GM13976 (cell line): ENCODE measurements at regions not wholly inside any gene's neighbourhood (a gene's known extent, or its start where the extent isn't known, plus 50 kb on each side); places are given as distances from the start of the nearest gene placed in this dataset.

ENCODE experiments used
- DNase-seq: peaks from one replicate; pipeline ENCODE4 v3.0.0; 2012; ENCODE audit warnings: low spot score
- in situ Hi-C: fragments of 300-500 bp; cut with MboI; formaldehyde crosslinking; loops from one replicate; pipeline ENCODE4 v1.12.0; 2022; ENCODE audit warnings: low sequenced_read_pairs, mixed read lengths, inconsistent platforms; ENCODE audit not compliant: unreplicated experiment
- TF ChIP-seq, protein P1 (sequence below): IDR thresholded peaks from 2 replicates; pipeline ENCODE4 v1.5.1; 2012; ENCODE audit warnings: borderline replicate concordance, mild to moderate bottlenecking; ENCODE audit not compliant: insufficient read depth; ENCODE audit errors: extremely low read depth, missing control alignments, control extremely low read depth

DNA sequence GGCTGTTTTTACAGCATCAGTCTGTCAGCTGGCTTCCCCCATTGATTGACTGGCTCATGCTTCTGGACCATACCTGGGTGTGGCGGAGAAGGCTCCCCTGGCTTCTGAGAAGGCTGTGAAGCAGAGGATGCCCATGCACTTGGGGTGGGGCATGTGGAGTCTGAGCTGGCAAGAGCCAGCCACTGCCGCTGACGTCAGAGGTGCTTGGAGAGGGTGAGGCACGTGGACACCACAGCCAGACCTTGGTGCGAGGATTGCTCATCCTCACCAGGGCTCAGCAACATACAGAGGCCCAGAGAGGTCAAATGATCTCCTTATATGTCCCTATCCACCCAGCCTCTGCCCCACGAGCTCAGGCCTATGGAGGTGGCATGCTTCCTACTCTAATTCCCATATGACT, 211.2 kb upstream of the PMEPA1 start:
- TF ChIP-seq, protein P1, sequence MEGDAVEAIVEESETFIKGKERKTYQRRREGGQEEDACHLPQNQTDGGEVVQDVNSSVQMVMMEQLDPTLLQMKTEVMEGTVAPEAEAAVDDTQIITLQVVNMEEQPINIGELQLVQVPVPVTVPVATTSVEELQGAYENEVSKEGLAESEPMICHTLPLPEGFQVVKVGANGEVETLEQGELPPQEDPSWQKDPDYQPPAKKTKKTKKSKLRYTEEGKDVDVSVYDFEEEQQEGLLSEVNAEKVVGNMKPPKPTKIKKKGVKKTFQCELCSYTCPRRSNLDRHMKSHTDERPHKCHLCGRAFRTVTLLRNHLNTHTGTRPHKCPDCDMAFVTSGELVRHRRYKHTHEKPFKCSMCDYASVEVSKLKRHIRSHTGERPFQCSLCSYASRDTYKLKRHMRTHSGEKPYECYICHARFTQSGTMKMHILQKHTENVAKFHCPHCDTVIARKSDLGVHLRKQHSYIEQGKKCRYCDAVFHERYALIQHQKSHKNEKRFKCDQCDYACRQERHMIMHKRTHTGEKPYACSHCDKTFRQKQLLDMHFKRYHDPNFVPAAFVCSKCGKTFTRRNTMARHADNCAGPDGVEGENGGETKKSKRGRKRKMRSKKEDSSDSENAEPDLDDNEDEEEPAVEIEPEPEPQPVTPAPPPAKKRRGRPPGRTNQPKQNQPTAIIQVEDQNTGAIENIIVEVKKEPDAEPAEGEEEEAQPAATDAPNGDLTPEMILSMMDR = no peak
- in situ Hi-C loops = no loop called here
- no peak for DNase-seq

- TF ChIP-seq, protein P1 = no peak
- DNase-seq = no peak
- in situ Hi-C loops = no loop called here
These were observed 209.2 kb upstream of the PMEPA1 start for GRCh38 chr20:57919049-57919448.

GRCh38 chr20:57918551-57918950, 208.7 kb upstream of the PMEPA1 start:
- DNase-seq = no peak
- in situ Hi-C loops = no loop called here
- TF ChIP-seq, protein P1 = no peak

DNA sequence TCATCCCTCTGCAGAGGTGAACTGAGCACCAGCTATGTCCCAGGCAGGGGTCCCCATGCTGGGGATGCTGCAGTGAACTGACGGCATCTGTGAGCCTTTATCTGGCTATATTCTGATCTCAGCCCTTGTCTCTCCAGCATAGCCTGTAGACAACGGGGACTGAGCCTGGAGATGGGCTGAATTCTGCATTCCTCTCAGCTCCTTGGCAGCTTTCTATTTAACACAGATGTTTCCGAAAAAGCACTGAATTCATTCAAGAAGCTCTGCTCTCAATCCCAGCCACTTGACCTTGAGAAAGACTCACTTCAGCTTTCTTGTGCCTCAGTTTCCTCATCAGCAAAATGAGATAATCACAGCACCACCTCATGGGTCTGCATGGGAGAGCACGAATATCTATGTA, 204.4 kb upstream of the PMEPA1 start:
- TF ChIP-seq, protein P1 = no peak
- in situ Hi-C loops = no loop called here

GRCh38 chr20:57913156-57913930, 203.5 kb upstream of the PMEPA1 start:
- no peak for DNase-seq
- in situ Hi-C loops = no loop called here
- TF ChIP-seq, protein P1 = no peak

More for the DNA sequence above, 204.4 kb upstream of the PMEPA1 start:
- DNase-seq = no peak

- in situ Hi-C loops = no loop called here
- TF ChIP-seq, protein P1 = no peak
- no peak for DNase-seq
These were observed 202.4 kb upstream of the PMEPA1 start for GRCh38 chr20:57912227-57912582.

- in situ Hi-C loops = no loop called here
- TF ChIP-seq, protein P1 = no peak
- DNase-seq = no peak
These were observed 201.9 kb upstream of the PMEPA1 start for GRCh38 chr20:57911512-57912226.
